GM12878 (cell line): ENCODE measurements at regions not wholly inside any gene's neighbourhood (a gene's known extent, or its start where the extent isn't known, plus 50 kb on each side); places are given as distances from the start of the nearest gene placed in this dataset.

ENCODE experiments used
- BHLHE40 ChIP-seq, 2 experiments: fragments of 450-650 bp in 1 of 2; IDR thresholded peaks; 2 replicates each; pipeline ENCODE4 v1.6.1; 2011 to 2017; ENCODE audit warnings: low read depth in 2 of 2, borderline replicate concordance in 1 of 2, improper control_type of control experiment in 1 of 2, low read length in 1 of 2, mild to moderate bottlenecking in 1 of 2
- CHD2 ChIP-seq: IDR thresholded peaks from 2 replicates; pipeline ENCODE4 v1.6.1; 2011; ENCODE audit warnings: low read depth, low read length, improper control_type of control experiment, borderline replicate concordance
- MXI1 ChIP-seq: fragments of 150-350 bp; IDR thresholded peaks from 2 replicates; pipeline ENCODE4 v1.6.1; 2011; ENCODE audit warnings: low read depth, mild to moderate bottlenecking, inconsistent platforms, low read length, improper control_type of control experiment
- SMC3 ChIP-seq: IDR thresholded peaks from 2 replicates; pipeline ENCODE4 v1.6.1; 2011; ENCODE audit warnings: low read length, improper control_type of control experiment, borderline replicate concordance

- TF ChIP-seq BHLHE40 (IDR thresholded peaks at IDR 0.05; ENCODE audit: borderline replicate concordance in 1 of 2, low read depth in 2 of 2, low read length in 1 of 2) (no peak), SMC3 (no peak), MXI1 (no peak), CHD2 (no peak)
Observed at GRCh38 chr12:58633479-58633878, 286.8 kb downstream of the LRIG3 start.
